Osteocyte (in vitro differentiated cells): ENCODE measurements at regions not wholly inside any gene's neighbourhood (a gene's known extent, or its start where the extent isn't known, plus 50 kb on each side); places are given as distances from the start of the nearest gene placed in this dataset.
A peak's percentile ranks its signal among the peaks of the same experiment; 100 is the strongest.

Experiments
- DNase-seq: peaks from one replicate; pipeline ENCODE4 v3.0.0; 2021; ENCODE audit warnings: mixed read lengths; ENCODE audit not compliant: unreplicated experiment; ENCODE audit errors: extremely low spot score
- H3K27ac Mint-ChIP-seq: one replicate; pipeline ENCODE4 v1.8.0; 2021; ENCODE audit warnings: mild to moderate bottlenecking, mixed read lengths; ENCODE audit not compliant: unreplicated experiment
- H3K27me3 Mint-ChIP-seq: one replicate; pipeline ENCODE4 v1.8.0; 2021; ENCODE audit warnings: mixed read lengths; ENCODE audit not compliant: unreplicated experiment
- H3K36me3 Mint-ChIP-seq: one replicate; pipeline ENCODE4 v1.8.0; 2021; ENCODE audit warnings: mixed read lengths; ENCODE audit not compliant: unreplicated experiment
- H3K4me1 Mint-ChIP-seq: one replicate; pipeline ENCODE4 v1.8.0; 2021; ENCODE audit warnings: mixed read lengths; ENCODE audit not compliant: unreplicated experiment
- H3K4me3 Mint-ChIP-seq: one replicate; pipeline ENCODE4 v1.8.0; 2021; ENCODE audit warnings: mild to moderate bottlenecking, moderate library complexity, mixed read lengths; ENCODE audit not compliant: unreplicated experiment
- H3K9me3 Mint-ChIP-seq: one replicate; pipeline ENCODE4 v1.8.0; 2021; ENCODE audit warnings: mixed read lengths; ENCODE audit not compliant: unreplicated experiment
- TF ChIP-seq, protein P1 (sequence below): fragments of 200-600 bp; sonication (generic); IDR thresholded peaks from 2 replicates; pipeline ENCODE4 v1.5.0; 2021; ENCODE audit warnings: antibody characterized with exemption, mild to moderate bottlenecking, moderate library complexity

DNA sequence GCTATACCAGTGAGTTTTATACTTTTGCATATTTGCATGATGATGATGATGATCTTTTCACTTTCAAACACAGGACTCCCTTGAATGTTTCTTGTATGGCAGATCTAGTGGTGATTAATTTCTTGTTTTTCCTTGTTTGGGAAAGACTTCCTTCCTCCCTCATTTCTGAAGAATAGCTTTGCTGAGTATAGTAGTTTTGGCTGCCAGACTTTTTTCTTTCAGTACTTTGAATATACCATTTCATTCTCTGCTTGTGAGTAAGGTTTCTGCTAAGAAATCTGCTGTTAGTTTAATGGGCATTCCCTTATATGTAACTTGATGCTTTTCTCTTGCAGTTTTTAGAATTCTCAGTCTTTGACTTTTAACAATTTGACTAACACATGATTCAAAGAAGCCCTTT, 547.4 kb upstream of the CXADR start:
- Mint-ChIP-seq H3K27ac (no peak overlapping the region), H3K9me3 (peaks cover 21% of the 10 kb centered on the region), H3K27me3 (no peaks in the 10 kb centered on the region), H3K4me1 (peaks cover 21% of the 10 kb centered on the region), H3K36me3 (peaks cover 18% of the 10 kb centered on the region), H3K4me3 (no peak overlapping the region)
- TF ChIP-seq, protein P1, sequence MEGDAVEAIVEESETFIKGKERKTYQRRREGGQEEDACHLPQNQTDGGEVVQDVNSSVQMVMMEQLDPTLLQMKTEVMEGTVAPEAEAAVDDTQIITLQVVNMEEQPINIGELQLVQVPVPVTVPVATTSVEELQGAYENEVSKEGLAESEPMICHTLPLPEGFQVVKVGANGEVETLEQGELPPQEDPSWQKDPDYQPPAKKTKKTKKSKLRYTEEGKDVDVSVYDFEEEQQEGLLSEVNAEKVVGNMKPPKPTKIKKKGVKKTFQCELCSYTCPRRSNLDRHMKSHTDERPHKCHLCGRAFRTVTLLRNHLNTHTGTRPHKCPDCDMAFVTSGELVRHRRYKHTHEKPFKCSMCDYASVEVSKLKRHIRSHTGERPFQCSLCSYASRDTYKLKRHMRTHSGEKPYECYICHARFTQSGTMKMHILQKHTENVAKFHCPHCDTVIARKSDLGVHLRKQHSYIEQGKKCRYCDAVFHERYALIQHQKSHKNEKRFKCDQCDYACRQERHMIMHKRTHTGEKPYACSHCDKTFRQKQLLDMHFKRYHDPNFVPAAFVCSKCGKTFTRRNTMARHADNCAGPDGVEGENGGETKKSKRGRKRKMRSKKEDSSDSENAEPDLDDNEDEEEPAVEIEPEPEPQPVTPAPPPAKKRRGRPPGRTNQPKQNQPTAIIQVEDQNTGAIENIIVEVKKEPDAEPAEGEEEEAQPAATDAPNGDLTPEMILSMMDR, result no peak
- no peak for DNase-seq

DNA sequence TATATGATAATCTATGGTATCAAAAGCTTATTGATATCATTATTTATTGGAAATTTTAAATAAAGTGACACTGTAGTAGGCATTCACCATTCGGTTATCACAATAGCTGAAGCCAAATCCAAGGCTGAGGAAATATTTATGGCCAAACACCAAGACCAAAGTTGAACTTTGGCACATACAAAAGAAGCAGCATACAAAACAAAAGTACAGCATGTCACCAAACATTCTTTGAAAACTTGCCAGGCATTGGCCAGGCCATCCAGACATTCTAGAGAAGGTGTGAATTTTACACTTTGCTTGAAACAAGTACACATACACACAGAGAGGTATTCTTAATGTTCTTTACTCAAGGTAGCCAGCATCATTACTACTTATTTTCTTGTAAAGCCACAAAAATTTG, 544.4 kb upstream of the CXADR start:
- TF ChIP-seq, protein P1, result no peak
- no peaks in the 10 kb centered on the region for H3K27me3 Mint-ChIP-seq
- peaks cover 26% of the 10 kb centered on the region for H3K4me1 Mint-ChIP-seq
- DNase-seq, result no peak
- H3K4me3 Mint-ChIP-seq, result no peak overlapping the region
- peak overlapping the region; percentile 84 for H3K27ac Mint-ChIP-seq
- H3K36me3 Mint-ChIP-seq, result peaks cover 20% of the 10 kb centered on the region
- H3K9me3 Mint-ChIP-seq, result peaks cover 21% of the 10 kb centered on the region

DNA sequence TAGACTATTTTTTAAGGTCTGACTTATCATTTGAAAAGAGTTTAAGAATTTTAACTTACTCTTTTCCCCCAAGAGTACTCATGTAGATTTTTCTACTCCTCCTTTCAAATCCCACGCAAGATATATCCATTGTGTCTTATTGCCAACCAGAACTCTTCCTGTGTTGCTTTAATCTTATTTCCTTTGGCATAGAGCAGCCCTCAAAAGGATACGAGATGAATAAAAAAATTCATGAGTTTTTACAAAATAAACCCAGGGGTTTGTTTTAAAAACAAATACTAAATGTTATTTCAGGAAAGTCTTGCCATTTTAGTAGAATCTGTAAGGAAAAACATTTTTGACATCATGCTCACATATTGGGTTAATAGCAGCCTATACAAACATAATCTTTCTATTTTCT, 543.2 kb upstream of the CXADR start:
- Mint-ChIP-seq H3K27me3 (no peaks in the 10 kb centered on the region), H3K27ac (peak overlapping the region; percentile 84), H3K9me3 (peaks cover 18% of the 10 kb centered on the region), H3K4me1 (peaks cover 26% of the 10 kb centered on the region), H3K36me3 (peaks cover 18% of the 10 kb centered on the region), H3K4me3 (peak overlapping the region; percentile 36)
- DNase-seq, result no peak
- TF ChIP-seq, protein P1, result no peak

DNA sequence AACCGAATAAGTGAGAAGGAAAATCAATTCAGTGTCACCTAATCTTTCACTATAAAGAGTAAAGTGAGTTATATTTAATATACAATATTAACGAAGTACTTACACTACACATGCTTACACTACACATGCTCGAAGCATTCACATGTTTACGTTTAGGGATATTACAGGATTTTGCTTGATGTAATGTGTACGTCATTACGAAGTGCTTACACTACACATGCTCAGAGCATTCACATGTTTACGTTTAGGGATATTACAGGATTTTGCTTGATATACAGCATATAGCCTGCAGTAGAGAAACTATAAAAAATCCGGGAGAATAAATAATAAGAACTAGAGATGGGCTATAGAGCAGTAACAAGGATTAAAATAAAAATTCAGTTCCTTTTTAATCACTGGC, 538.8 kb upstream of the CXADR start:
- H3K4me1 Mint-ChIP-seq, result peaks cover 43% of the 10 kb centered on the region
- no peak overlapping the region for H3K27ac Mint-ChIP-seq
- TF ChIP-seq, protein P1, result no peak
- peaks cover 2% of the 10 kb centered on the region for H3K36me3 Mint-ChIP-seq
- no peak for DNase-seq
- no peaks in the 10 kb centered on the region for H3K27me3 Mint-ChIP-seq
- H3K9me3 Mint-ChIP-seq, result no peaks in the 10 kb centered on the region
- H3K4me3 Mint-ChIP-seq, result no peak overlapping the region

DNA sequence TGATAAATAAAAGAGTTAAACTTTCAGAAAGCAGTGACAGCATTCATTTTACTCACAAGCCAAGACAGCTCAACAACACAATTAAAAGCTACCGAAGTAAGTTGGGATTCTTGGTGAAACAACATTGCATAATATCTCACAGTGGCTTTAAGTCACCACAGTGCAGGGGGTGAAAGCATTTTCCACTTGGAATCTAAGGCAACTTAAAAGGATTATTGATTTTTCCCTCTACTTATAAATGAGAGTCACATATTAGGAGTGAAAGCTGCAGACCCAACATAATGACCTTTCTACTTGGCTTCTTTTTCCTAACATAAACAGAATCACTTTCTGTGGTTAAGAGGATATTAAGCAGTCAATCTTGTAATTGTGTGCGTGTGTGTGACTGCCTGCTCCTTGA, 536.6 kb upstream of the CXADR start:
- DNase-seq, result no peak

More for the DNA sequence above, 536.6 kb upstream of the CXADR start:
- H3K4me3 Mint-ChIP-seq, result no peak overlapping the region
- no peaks in the 10 kb centered on the region for H3K27me3 Mint-ChIP-seq
- TF ChIP-seq, protein P1, result no peak
- peaks cover 27% of the 10 kb centered on the region for H3K4me1 Mint-ChIP-seq
- H3K9me3 Mint-ChIP-seq, result no peaks in the 10 kb centered on the region
- H3K36me3 Mint-ChIP-seq, result peaks cover 2% of the 10 kb centered on the region
- H3K27ac Mint-ChIP-seq, result peak overlapping the region; percentile 21
